ENCODE measurements at regions not wholly inside any gene's neighbourhood (a gene's known extent, or its start where the extent isn't known, plus 50 kb on each side); places are given as distances from the start of the nearest gene placed in this dataset.

GRCh38 chr7:34396437-34397064, 261.5 kb upstream of the NPSR1 start:
- Histone ChIP-seq H3K36me3 (ENCODE audit: control insufficient read depth, insufficient read depth, low read length) (no peaks in the 10 kb centered on the region), H4K20me1 (replicated peaks; ENCODE audit: control insufficient read depth, insufficient read depth, low read length) (no peaks in the 10 kb centered on the region), H3K9me1 (ENCODE audit: control insufficient read depth, insufficient read depth, low read length) (no peaks in the 10 kb centered on the region), H3K4me3 (no peak overlapping the region), H3K9me3 (replicated peaks; ENCODE audit: control insufficient read depth, insufficient read depth, low read depth, low read length) (no peaks in the 10 kb centered on the region), H2AFZ (ENCODE audit: low read depth, low read length) (no peak overlapping the region), H3K4me1 (replicated peaks in 1 of 2; ENCODE audit: control insufficient read depth in 2 of 2, insufficient read depth in 2 of 2, low read length in 2 of 2) (no peaks in the 10 kb centered on the region), H3K79me2 (ENCODE audit: control insufficient read depth, insufficient read depth, low read length) (no peaks in the 10 kb centered on the region), H3K27me3 (ENCODE audit: control insufficient read depth in 2 of 2, insufficient read depth in 2 of 2, low read length in 2 of 2) (no peaks in the 10 kb centered on the region), H3K27ac (ENCODE audit: extremely low read depth, low read depth, low read length) (no peak overlapping the region), H3K9ac (ENCODE audit: insufficient read depth in 1 of 2, low read depth in 2 of 2, low read length in 2 of 2) (no peak overlapping the region), H3K4me2 (ENCODE audit: insufficient read depth, low read length) (no peak overlapping the region)
- in situ Hi-C loops (cut with MboI), result no loop called here
- ATAC-seq, result no peak
- 0% methylated on average over 2 of the region's 2 CpGs for WGBS (ENCODE audit: insufficient coverage, low coverage, missing lambda C conversion rate)
- no peak for DNase-seq (ENCODE audit: extremely low read depth in 1 of 4, low spot score in 3 of 4)
- no peak for FAIRE-seq
- intact Hi-C loops (cut with micrococcal nuclease), result no loop called here
- CTCF ChIA-PET (ENCODE audit: low intra/inter-chr PET ratio), result no interaction called here
- no TSS peak for BruUV-seq (replicated peaks)
- TF ChIP-seq ATF7 (IDR thresholded peaks at IDR 0.05) (0 out of 2 replicates have a peak, but pooled peaks have one; percentile 17), ARID3A (IDR thresholded peaks at IDR 0.05; ENCODE audit: borderline replicate concordance, low read depth, low read length) (no peak)
- POLR2A ChIA-PET, result no interaction called here

- H4K20me1 ChIP-seq (replicated peaks; ENCODE audit: control insufficient read depth, insufficient read depth, low read length), result no peaks in the 10 kb centered on the region
- H3K4me2 ChIP-seq (ENCODE audit: insufficient read depth, low read length), result no peak overlapping the region
- ATAC-seq (no peak), FAIRE-seq (no peak), DNase-seq (ENCODE audit: extremely low read depth in 1 of 4, low spot score in 3 of 4) (no peak)
- H3K9me3 ChIP-seq (replicated peaks; ENCODE audit: control insufficient read depth, insufficient read depth, low read depth, low read length), result no peaks in the 10 kb centered on the region
- H3K9ac ChIP-seq (ENCODE audit: insufficient read depth in 1 of 2, low read depth in 2 of 2, low read length in 2 of 2), result no peak overlapping the region
- H3K79me2 ChIP-seq (ENCODE audit: control insufficient read depth, insufficient read depth, low read length), result no peaks in the 10 kb centered on the region
- CTCF ChIA-PET (ENCODE audit: low intra/inter-chr PET ratio), result no interaction called here
- in situ Hi-C loops (cut with MboI), result no loop called here
- WGBS (ENCODE audit: insufficient coverage, low coverage, missing lambda C conversion rate), result 0% methylated on average over 2 of the region's 2 CpGs
- H3K27me3 ChIP-seq (ENCODE audit: control insufficient read depth in 2 of 2, insufficient read depth in 2 of 2, low read length in 2 of 2), result no peaks in the 10 kb centered on the region
- no peaks in the 10 kb centered on the region for H3K9me1 ChIP-seq (ENCODE audit: control insufficient read depth, insufficient read depth, low read length)
- POLR2A ChIA-PET, result interaction anchor here (0.8 kb wide), 1 partner anchor 472 kb away, joined by 3 read pairs; no protein-coding TSS in a partner anchor
- no peak overlapping the region for H3K4me3 ChIP-seq
- intact Hi-C loops (cut with micrococcal nuclease), result no loop called here
- no peak overlapping the region for H3K27ac ChIP-seq (ENCODE audit: extremely low read depth, low read depth, low read length)
- TF ChIP-seq C11orf30 (IDR thresholded peaks at IDR 0.05; ENCODE audit: low read depth) (no peak), ARHGAP35 (IDR thresholded peaks at IDR 0.05; ENCODE audit: partially characterized antibody) (no peak), ZNF347 (CRISPR knock-in tag; IDR thresholded peaks at IDR 0.05; ENCODE audit: low read depth) (no peak), PHF20 (IDR thresholded peaks at IDR 0.05; ENCODE audit: partially characterized antibody) (no peak), HNRNPK (IDR thresholded peaks at IDR 0.05; ENCODE audit: low read depth, low read length, poor library complexity, severe bottlenecking) (no peak), RERE (CRISPR knock-in tag; IDR thresholded peaks at IDR 0.05; ENCODE audit: borderline replicate concordance) (no peak)
- no peaks in the 10 kb centered on the region for H3K4me1 ChIP-seq (replicated peaks in 1 of 2; ENCODE audit: control insufficient read depth in 2 of 2, insufficient read depth in 2 of 2, low read length in 2 of 2)
- no peaks in the 10 kb centered on the region for H3K36me3 ChIP-seq (ENCODE audit: control insufficient read depth, insufficient read depth, low read length)
- BruUV-seq (replicated peaks), result no TSS peak
- no peak overlapping the region for H2AFZ ChIP-seq (ENCODE audit: low read depth, low read length)
These were observed 256.2 kb upstream of the NPSR1 start for GRCh38 chr7:34401776-34402175.
